ENCODE measurements at regions not wholly inside any gene's neighbourhood (a gene's known extent, or its start where the extent isn't known, plus 50 kb on each side); places are given as distances from the start of the nearest gene placed in this dataset.
A peak's percentile ranks its signal among the peaks of the same experiment; 100 is the strongest.

DNA sequence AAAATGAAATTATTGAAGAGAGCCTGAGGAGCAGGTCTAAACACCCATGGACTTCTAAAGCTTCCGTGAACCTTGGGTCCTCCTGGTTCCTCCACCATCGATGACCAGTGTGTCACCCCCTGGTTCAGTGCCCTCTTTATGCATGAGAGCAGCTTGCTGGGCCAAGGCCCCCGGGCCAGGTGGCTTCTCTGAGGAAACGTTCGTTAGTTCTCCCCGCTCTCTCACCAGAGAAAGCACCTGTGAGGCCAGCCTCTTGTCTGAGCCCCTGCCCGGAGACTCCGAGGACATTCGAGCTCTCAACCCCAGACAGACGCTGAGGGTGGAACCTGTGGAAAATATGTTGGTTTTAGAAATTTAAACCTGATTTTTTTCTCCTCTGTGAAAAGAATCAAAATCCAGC is 92.4 kb downstream of the GLI2 start:
- Histone ChIP-seq H3K9me3 (ENCODE audit: low read length) (no peaks in the 10 kb centered on the region), H2AFZ (ENCODE audit: low read depth, low read length) (no peak overlapping the region), H3K4me3 (ENCODE audit: low read length) (no peak overlapping the region), H3F3A (ENCODE audit: insufficient read depth, low read length, poor library complexity, severe bottlenecking) (no peaks in the 10 kb centered on the region), H3K36me3 (ENCODE audit: insufficient read depth, low read length) (no peaks in the 10 kb centered on the region), H3K9me2 (ENCODE audit: insufficient read depth, low read length) (no peaks in the 10 kb centered on the region), H4K20me1 (ENCODE audit: insufficient read depth) (no peaks in the 10 kb centered on the region), H3K27me3 (ENCODE audit: insufficient read depth, low read depth, low read length) (no peaks in the 10 kb centered on the region), H3K9ac (ENCODE audit: low read length) (no peak overlapping the region), H3K27ac (ENCODE audit: low read length) (peak overlapping the region; percentile 65), H3K79me2 (replicated peaks; ENCODE audit: insufficient read depth, low read length) (peaks cover 11% of the 10 kb centered on the region), H3K4me2 (ENCODE audit: low read length) (no peak overlapping the region)
- no peak for TF ChIP-seq SMC3 (conservative IDR thresholded peaks at IDR 0.05; ENCODE audit: poor library complexity)
- no peak for TF ChIP-seq MXI1 (conservative IDR thresholded peaks at IDR 0.05; ENCODE audit: poor library complexity, severe bottlenecking)
- no peak for TF ChIP-seq EZH2 (IDR thresholded peaks at IDR 0.05; ENCODE audit: borderline replicate concordance, insufficient read depth, low read length, poor library complexity, severe bottlenecking)
- no peak for TF ChIP-seq TAF1 (IDR thresholded peaks at IDR 0.05; ENCODE audit: low read depth)
- TF ChIP-seq POLR2AphosphoS5 (IDR thresholded peaks at IDR 0.05), result no peak
- TF ChIP-seq RAD21 (conservative IDR thresholded peaks at IDR 0.05), result no peak
- TF ChIP-seq, protein P1, sequence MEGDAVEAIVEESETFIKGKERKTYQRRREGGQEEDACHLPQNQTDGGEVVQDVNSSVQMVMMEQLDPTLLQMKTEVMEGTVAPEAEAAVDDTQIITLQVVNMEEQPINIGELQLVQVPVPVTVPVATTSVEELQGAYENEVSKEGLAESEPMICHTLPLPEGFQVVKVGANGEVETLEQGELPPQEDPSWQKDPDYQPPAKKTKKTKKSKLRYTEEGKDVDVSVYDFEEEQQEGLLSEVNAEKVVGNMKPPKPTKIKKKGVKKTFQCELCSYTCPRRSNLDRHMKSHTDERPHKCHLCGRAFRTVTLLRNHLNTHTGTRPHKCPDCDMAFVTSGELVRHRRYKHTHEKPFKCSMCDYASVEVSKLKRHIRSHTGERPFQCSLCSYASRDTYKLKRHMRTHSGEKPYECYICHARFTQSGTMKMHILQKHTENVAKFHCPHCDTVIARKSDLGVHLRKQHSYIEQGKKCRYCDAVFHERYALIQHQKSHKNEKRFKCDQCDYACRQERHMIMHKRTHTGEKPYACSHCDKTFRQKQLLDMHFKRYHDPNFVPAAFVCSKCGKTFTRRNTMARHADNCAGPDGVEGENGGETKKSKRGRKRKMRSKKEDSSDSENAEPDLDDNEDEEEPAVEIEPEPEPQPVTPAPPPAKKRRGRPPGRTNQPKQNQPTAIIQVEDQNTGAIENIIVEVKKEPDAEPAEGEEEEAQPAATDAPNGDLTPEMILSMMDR (IDR thresholded peaks at IDR 0.05; ENCODE audit: poor library complexity, severe bottlenecking), result no peak
- TF ChIP-seq, protein P2, sequence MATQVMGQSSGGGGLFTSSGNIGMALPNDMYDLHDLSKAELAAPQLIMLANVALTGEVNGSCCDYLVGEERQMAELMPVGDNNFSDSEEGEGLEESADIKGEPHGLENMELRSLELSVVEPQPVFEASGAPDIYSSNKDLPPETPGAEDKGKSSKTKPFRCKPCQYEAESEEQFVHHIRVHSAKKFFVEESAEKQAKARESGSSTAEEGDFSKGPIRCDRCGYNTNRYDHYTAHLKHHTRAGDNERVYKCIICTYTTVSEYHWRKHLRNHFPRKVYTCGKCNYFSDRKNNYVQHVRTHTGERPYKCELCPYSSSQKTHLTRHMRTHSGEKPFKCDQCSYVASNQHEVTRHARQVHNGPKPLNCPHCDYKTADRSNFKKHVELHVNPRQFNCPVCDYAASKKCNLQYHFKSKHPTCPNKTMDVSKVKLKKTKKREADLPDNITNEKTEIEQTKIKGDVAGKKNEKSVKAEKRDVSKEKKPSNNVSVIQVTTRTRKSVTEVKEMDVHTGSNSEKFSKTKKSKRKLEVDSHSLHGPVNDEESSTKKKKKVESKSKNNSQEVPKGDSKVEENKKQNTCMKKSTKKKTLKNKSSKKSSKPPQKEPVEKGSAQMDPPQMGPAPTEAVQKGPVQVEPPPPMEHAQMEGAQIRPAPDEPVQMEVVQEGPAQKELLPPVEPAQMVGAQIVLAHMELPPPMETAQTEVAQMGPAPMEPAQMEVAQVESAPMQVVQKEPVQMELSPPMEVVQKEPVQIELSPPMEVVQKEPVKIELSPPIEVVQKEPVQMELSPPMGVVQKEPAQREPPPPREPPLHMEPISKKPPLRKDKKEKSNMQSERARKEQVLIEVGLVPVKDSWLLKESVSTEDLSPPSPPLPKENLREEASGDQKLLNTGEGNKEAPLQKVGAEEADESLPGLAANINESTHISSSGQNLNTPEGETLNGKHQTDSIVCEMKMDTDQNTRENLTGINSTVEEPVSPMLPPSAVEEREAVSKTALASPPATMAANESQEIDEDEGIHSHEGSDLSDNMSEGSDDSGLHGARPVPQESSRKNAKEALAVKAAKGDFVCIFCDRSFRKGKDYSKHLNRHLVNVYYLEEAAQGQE (IDR thresholded peaks at IDR 0.05; ENCODE audit: borderline replicate concordance), result no peak
- TF ChIP-seq EP300 (conservative IDR thresholded peaks at IDR 0.05; ENCODE audit: poor library complexity, severe bottlenecking), result no peak

DNA sequence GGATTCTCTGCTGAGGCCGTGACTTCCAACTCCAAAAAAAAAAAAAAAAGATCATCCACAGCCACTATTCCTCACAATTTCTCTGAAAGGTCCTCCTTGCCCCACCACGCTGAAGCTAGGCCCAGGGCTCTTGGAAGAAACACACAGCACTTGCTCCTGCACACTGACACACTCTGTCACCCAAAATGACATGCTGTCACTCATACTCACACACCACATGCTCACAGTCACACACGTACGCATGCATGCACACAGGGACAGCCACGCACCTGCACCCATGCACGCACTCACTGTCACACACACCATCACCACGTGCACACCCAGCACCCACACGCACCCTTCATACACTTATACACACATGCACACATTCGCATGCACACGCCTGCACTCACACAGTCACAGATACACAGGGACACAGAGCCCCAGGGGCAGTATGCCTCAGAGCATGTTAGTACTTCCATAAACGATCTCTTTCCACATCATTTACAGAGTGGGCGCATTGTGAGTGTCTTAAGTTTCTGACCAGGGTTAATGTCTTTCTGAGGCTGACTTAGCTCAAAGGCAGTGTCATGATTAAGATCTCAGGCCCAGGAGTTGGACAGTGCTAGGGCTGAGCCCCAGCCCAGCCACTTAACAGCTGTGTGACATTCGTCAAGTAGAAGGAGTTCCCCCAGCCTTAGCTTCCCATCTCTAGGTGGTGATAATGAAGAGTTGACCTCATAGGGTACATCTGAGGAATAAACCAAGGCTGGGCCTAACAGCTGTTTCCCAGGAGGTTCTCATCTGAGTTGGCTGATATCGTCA is 93.4 kb downstream of the GLI2 start:
- no peaks in the 10 kb centered on the region for H3K27me3 ChIP-seq (ENCODE audit: insufficient read depth, low read depth, low read length)
- peaks cover 9% of the 10 kb centered on the region for H3K79me2 ChIP-seq (replicated peaks; ENCODE audit: insufficient read depth, low read length)

More for the DNA sequence above, 93.4 kb downstream of the GLI2 start:
- no peak overlapping the region for H3K4me2 ChIP-seq (ENCODE audit: low read length)
- no peaks in the 10 kb centered on the region for H3F3A ChIP-seq (ENCODE audit: insufficient read depth, low read length, poor library complexity, severe bottlenecking)
- H2AFZ ChIP-seq (ENCODE audit: low read depth, low read length), result no peak overlapping the region
- no peaks in the 10 kb centered on the region for H4K20me1 ChIP-seq (ENCODE audit: insufficient read depth)
- H3K4me3 ChIP-seq (ENCODE audit: low read length), result peak overlapping the region; percentile 23
- peak overlapping the region; percentile 65 for H3K27ac ChIP-seq (ENCODE audit: low read length)
- peak; percentile 72 for TF ChIP-seq POLR2AphosphoS5 (IDR thresholded peaks at IDR 0.05)
- TF ChIP-seq MXI1 (conservative IDR thresholded peaks at IDR 0.05; ENCODE audit: poor library complexity, severe bottlenecking), result peak; percentile 29
- no peak for TF ChIP-seq TAF1 (IDR thresholded peaks at IDR 0.05; ENCODE audit: low read depth)
- TF ChIP-seq SMC3 (conservative IDR thresholded peaks at IDR 0.05; ENCODE audit: poor library complexity), result no peak
- no peak for TF ChIP-seq RAD21 (conservative IDR thresholded peaks at IDR 0.05)
- TF ChIP-seq, protein P1 (IDR thresholded peaks at IDR 0.05; ENCODE audit: poor library complexity, severe bottlenecking), result no peak
- TF ChIP-seq EZH2 (IDR thresholded peaks at IDR 0.05; ENCODE audit: borderline replicate concordance, insufficient read depth, low read length, poor library complexity, severe bottlenecking), result no peak
- TF ChIP-seq EP300 (conservative IDR thresholded peaks at IDR 0.05; ENCODE audit: poor library complexity, severe bottlenecking), result peak; percentile 92
- TF ChIP-seq, protein P2 (IDR thresholded peaks at IDR 0.05; ENCODE audit: borderline replicate concordance), result no peak
- no peaks in the 10 kb centered on the region for H3K36me3 ChIP-seq (ENCODE audit: insufficient read depth, low read length)
- no peaks in the 10 kb centered on the region for H3K9me2 ChIP-seq (ENCODE audit: insufficient read depth, low read length)
- H3K9ac ChIP-seq (ENCODE audit: low read length), result peak overlapping the region; percentile 8
- H3K9me3 ChIP-seq (ENCODE audit: low read length), result no peaks in the 10 kb centered on the region

Measured in neural cell (in vitro differentiated cells).